ENCODE measurements at regions not wholly inside any gene's neighbourhood (a gene's known extent, or its start where the extent isn't known, plus 50 kb on each side); places are given as distances from the start of the nearest gene placed in this dataset.

DNA sequence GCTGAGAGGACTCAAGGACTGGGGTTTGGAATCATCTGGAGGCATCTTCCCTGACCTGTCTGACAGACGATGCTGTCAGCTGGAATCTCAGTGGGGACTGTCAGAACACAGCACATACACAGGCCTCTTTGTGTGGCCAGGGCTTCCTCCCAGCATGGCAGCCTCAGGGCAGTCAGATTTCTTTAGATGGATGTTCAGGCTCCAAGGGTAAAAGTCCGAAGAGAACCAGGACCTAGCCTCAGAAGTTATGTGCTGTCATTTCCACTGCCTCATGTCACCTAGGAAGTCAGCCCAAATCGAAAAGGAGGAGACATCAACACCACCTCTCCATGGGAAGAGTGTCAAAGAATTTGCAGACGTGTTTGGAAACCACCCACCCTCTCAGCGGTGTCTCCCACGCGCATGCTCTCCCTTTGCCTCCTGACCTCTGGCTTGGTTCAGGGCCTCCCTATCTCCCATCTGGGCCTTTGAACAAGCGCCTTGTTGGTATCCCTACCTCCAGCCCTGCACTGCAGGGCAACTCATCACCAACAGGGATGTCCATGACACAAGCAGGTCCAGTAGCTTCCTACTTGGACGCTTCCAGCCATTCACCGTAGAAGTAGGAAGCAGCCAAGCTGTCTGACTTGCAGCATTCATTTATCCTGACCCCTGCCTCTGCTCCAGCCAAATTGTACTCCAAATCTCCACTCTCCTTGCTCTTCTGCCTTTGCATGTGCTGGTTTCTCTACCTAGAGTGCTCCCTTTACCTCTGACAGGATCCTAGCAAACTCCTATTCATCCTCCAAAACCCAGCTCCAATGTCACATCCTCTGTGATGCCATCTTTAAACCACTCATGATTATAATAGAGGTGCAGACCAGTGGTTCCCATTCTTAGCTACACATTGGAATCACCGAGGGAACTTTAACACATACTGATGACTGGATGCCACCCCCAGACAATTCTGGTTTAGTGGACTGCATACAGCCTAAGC is 121.6 kb downstream of the OAT start:
- ChIA-PET CTCF (interaction anchor here (0.9 to 1.4 kb wide), 2 partner anchors 31 to 94 kb away, joined by 3 read pairs; no protein-coding TSS in a partner anchor), POLR2A (no interaction called here)
- no peak for DNase-seq
- H3K9me3 Mint-ChIP-seq (ENCODE audit: insufficient read depth), result peaks cover 10% of the 10 kb centered on the region
- H3K4me3 Mint-ChIP-seq, result no peak overlapping the region
- H3K36me3 Mint-ChIP-seq (ENCODE audit: low read depth), result no peaks in the 10 kb centered on the region
- ATAC-seq, result no peak
- H3K4me1 Mint-ChIP-seq (ENCODE audit: low read depth), result no peaks in the 10 kb centered on the region
- H3K27ac Mint-ChIP-seq, result no peak overlapping the region
- H3K27me3 Mint-ChIP-seq (ENCODE audit: low read depth), result no peaks in the 10 kb centered on the region

DNA sequence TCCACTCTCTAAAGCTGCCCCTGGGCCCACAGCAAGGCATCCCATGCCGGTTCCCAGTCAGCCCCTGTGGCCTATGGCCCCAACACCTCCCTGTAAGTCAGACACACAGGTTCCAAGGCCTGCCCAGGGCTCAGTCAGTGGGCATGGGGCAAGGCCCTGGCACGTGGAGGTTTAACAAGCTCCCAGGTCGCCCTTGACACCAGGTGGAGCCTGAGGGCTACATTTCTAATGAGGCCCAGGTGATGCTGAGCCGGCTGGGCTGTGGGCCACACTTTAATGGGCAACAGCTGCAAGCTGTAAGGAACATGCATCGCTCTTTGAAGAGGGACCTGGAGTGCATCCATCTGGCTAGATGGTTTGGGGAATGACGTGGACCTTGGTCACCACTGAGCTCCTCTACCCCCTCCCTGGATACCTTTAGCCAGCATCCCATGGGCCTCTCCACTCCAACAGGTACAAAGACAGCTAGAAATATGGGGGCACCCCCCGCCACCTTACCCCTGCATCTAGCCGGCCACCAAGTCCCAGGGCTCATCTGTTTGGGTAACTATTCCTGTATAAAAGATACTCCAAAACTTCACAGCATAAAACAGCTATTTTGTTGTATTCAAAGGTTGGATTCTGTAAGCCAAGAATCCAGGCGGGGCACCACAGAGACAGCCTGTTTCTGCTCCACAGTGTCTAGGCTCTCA is 122.5 kb downstream of the OAT start:
- Mint-ChIP-seq H3K36me3 (ENCODE audit: low read depth) (no peaks in the 10 kb centered on the region), H3K4me3 (no peak overlapping the region), H3K4me1 (ENCODE audit: low read depth) (no peaks in the 10 kb centered on the region), H3K9me3 (ENCODE audit: insufficient read depth) (peaks cover 10% of the 10 kb centered on the region), H3K27me3 (ENCODE audit: low read depth) (no peaks in the 10 kb centered on the region), H3K27ac (no peak overlapping the region)
- POLR2A ChIA-PET, result no interaction called here
- CTCF ChIA-PET, result interaction anchor here (1.1 to 1.4 kb wide), 2 partner anchors 92 to 94 kb away, joined by 3 to 6 read pairs; no protein-coding TSS in a partner anchor
- no peak for DNase-seq
- no peak for ATAC-seq

DNA sequence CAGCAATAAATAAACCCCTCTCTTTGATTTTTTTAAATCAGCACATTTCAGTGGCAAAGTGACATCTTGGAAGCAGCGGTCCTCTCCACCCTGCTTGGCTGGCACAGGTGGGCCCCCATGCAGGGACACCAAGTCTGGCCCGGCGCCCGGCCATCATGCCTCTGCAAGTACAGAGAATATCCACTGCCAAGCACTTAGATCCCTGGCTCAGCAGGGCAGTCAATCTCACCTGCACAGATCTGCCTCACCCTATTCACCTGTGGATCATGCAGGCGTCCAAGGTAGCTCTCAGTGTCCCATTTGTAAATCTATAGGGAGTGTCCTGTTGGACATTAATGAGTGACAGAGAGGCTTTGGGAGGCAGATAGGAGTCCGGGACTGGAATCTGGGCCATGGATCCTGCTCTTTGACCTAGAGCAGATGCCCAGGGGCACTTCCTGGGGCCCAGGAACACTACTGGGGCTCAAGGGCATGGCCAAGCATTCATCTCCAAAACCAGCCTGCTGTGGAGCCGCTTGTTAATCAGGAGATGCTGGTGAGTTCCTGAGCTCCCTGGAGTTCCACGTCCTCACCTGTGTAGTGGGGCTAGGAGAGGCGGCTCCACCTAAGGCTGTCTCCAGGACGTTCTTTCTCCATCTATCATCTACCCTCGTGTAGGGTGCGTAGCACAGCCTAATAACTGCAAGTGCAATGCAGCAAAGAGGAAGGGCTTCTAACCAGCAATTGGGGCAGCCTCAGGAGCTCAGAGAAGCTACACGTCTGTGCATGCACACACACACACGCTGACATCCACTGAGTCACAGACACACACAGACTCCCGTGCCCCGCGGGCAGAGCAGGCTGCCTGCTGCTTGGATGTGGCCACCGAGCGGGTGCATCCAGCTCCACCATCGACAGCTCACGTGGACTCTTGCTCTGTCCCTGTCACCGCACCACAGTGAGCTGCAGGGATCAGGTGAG is 123.6 kb downstream of the OAT start:
- no peak for ATAC-seq
- Mint-ChIP-seq H3K36me3 (ENCODE audit: low read depth) (no peaks in the 10 kb centered on the region), H3K27ac (no peak overlapping the region), H3K9me3 (ENCODE audit: insufficient read depth) (no peaks in the 10 kb centered on the region), H3K4me1 (ENCODE audit: low read depth) (peaks cover 4% of the 10 kb centered on the region), H3K4me3 (no peak overlapping the region), H3K27me3 (ENCODE audit: low read depth) (no peaks in the 10 kb centered on the region)
- ChIA-PET CTCF (interaction anchor here (1.1 kb wide), 1 partner anchor 94 kb away, joined by 6 read pairs; no protein-coding TSS in a partner anchor), POLR2A (interaction anchor here (0.6 kb wide), 1 partner anchor 19 kb away, joined by 3 read pairs; no protein-coding TSS in a partner anchor)
- no peak for DNase-seq

DNA sequence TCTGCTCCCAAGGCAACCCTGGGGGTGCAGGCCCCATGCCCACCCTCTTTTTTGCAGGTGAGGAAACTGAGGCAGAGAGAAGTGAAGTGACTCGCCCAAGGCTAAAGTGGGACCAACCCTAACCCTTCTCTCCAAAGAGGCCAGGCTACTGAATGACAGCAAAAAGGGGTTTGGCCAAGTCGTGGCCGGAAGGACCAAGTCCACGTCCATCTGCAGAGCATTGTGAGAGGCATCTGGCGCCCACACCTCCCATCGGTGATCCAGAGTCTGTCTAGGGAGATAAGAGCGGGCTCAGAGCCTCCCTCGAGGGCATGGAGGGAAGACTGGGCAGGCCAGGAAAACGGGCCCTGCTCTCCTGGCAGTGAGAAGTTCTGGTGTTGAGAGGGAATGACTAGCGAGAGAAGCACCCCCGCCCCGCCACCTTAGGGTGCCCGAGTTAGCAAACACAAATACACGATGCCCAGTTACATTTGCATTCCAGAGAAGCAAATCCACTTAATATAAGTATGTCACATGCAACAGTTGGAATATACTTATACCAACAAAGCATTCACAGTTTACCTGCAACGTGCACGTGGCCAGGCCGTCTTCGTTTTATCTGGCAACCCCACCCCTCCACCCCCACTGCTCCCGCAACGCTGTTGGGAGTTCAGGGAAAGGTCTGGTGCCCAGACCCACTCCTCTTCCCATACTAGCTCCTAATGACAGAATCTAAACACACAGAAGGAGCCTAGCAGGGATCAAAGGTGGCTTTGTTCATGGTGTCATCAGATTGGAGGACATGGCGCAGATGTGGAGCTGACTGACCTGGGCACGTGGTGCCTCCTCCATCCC is 124.9 kb downstream of the OAT start:
- ChIA-PET POLR2A (no interaction called here), CTCF (no interaction called here)
- H3K4me3 Mint-ChIP-seq, result no peak overlapping the region
- H3K36me3 Mint-ChIP-seq (ENCODE audit: low read depth), result no peaks in the 10 kb centered on the region
- H3K4me1 Mint-ChIP-seq (ENCODE audit: low read depth), result peaks cover 9% of the 10 kb centered on the region
- DNase-seq, result no peak
- no peaks in the 10 kb centered on the region for H3K27me3 Mint-ChIP-seq (ENCODE audit: low read depth)
- ATAC-seq, result no peak
- H3K27ac Mint-ChIP-seq, result no peak overlapping the region
- no peaks in the 10 kb centered on the region for H3K9me3 Mint-ChIP-seq (ENCODE audit: insufficient read depth)

DNA sequence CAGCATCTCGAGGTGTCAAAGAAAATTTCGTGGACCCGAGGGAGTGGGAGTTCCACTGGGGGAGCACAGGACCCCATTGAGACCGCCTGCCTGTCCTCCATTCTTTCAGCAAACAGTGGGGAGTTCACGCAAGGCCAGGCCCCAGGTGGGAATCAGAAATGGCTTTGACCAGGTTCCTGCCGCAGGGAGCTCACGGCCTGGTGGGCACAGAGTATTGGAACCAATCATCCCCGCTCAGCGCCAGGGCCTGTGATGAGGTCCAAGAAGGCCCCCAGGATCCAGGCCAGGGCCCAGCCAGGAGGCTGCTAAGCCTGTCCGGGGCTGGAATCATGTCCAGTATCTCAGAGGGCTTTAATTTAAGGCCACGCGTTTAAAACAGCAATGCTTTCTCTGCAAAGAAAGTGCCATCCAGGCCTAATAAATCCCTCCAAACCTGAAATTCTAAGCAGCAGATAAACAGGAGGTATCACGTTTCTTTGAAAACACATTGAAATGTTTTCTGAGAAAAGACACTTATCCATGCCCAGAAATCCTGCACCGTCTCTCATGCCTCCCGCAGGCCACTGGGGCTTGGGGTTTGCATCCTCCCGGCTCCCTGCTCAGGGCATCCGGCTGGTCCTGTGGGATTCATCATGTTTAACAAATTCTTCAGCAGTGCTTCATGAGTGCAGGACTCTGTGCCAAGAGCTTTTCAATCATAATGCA is 125.7 kb downstream of the OAT start:
- Mint-ChIP-seq H3K36me3 (ENCODE audit: low read depth) (no peaks in the 10 kb centered on the region), H3K27me3 (ENCODE audit: low read depth) (no peaks in the 10 kb centered on the region), H3K4me1 (ENCODE audit: low read depth) (peaks cover 9% of the 10 kb centered on the region), H3K27ac (no peak overlapping the region), H3K4me3 (no peak overlapping the region), H3K9me3 (ENCODE audit: insufficient read depth) (no peaks in the 10 kb centered on the region)
- ChIA-PET POLR2A (no interaction called here), CTCF (no interaction called here)
- DNase-seq, result no peak
- no peak for ATAC-seq

DNA sequence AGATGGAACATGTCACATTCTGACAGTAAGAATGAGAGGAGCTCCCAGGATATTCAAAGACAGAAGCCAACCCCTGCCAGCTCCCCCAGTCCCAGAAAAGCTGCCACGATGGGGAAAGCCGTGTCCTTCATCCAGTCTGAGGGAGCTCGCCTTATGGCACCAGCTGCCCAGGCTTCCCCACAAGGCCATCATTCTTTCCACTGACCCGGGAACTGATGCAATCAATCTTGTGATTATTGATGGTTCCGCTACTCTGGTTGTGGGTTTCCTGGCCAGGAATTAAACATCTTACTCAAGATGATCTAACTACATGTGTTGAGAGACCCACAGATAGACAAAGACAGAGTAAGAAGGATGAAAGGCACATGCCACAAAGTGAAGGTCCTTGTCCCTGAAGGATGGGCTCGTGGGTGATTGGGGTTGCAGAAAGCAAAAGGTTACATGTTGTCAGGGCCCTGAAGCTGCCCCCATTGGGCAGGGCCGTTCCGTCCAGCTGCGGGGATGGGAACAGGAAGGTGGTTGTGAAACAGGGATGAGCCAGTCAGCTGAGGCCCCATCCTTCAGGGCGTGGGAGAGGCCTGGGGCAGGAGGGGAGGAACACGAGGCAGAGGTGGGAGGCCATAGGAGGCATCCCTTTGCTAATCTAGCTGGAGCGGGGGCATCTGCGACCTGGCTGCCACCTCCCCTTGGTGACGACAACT is 127.6 kb downstream of the OAT start:
- Mint-ChIP-seq H3K9me3 (ENCODE audit: insufficient read depth) (no peaks in the 10 kb centered on the region), H3K4me3 (no peak overlapping the region), H3K4me1 (ENCODE audit: low read depth) (peaks cover 9% of the 10 kb centered on the region), H3K27ac (no peak overlapping the region), H3K27me3 (ENCODE audit: low read depth) (no peaks in the 10 kb centered on the region), H3K36me3 (ENCODE audit: low read depth) (no peaks in the 10 kb centered on the region)
- POLR2A ChIA-PET, result no interaction called here
- CTCF ChIA-PET, result interaction anchor here (2.6 kb wide), 1 partner anchor 98 kb away, joined by 9 read pairs; no protein-coding TSS in a partner anchor
- no peak for ATAC-seq
- no peak for DNase-seq

DNA sequence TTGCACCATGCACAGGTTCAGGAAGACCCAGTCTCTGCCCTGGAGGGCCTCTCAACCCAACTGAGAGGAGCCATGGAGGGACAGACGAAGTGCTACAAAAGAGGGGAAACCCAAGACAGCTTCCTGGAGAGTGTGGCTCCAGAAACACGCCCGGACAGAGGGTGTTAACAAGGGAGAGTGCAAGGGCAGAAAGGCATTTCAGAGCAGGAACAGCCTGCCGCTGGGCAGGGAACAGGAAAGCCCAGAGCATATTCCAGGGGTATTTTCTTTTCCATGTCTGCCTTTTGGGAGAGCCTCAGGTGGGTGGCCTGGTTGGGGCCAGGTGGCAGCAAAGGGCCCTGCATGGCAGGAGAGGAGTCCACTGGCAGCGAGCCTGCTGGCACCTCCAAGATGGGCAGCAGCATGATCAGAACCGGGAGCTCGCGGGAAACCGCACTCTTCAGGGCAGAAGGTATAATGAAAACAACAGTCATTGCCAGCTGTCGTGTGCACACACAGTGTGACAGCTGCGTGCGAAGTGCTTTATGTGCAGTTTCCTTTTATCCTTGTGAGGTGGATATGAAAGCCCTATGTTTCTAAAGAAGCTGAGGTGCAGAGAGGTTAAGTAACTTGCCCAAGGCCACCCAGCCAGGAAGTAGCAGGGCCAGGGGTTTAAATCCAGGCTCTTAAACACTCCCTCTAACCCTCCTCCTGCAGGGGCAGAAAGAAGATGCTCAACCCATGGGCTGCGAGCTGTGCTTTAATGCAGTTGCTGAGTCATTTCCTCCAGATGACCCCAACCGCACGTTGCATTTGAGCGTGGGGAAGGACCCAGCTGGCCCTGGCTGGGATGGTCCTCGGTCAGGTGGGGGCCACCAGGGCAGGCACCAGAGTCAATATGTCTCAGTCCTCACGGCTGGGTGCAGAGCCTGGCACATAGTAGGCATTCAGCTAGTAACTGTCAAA is 128.6 kb downstream of the OAT start:
- Mint-ChIP-seq H3K9me3 (ENCODE audit: insufficient read depth) (no peaks in the 10 kb centered on the region), H3K27ac (no peak overlapping the region), H3K36me3 (ENCODE audit: low read depth) (no peaks in the 10 kb centered on the region), H3K4me1 (ENCODE audit: low read depth) (peaks cover 12% of the 10 kb centered on the region), H3K4me3 (no peak overlapping the region), H3K27me3 (ENCODE audit: low read depth) (no peaks in the 10 kb centered on the region)
- ChIA-PET CTCF (interaction anchor here (2.6 kb wide), 1 partner anchor 99 kb away, joined by 9 read pairs; no protein-coding TSS in a partner anchor), POLR2A (no interaction called here)
- ATAC-seq (peak; percentile 65), DNase-seq (peak; percentile 26)

DNA sequence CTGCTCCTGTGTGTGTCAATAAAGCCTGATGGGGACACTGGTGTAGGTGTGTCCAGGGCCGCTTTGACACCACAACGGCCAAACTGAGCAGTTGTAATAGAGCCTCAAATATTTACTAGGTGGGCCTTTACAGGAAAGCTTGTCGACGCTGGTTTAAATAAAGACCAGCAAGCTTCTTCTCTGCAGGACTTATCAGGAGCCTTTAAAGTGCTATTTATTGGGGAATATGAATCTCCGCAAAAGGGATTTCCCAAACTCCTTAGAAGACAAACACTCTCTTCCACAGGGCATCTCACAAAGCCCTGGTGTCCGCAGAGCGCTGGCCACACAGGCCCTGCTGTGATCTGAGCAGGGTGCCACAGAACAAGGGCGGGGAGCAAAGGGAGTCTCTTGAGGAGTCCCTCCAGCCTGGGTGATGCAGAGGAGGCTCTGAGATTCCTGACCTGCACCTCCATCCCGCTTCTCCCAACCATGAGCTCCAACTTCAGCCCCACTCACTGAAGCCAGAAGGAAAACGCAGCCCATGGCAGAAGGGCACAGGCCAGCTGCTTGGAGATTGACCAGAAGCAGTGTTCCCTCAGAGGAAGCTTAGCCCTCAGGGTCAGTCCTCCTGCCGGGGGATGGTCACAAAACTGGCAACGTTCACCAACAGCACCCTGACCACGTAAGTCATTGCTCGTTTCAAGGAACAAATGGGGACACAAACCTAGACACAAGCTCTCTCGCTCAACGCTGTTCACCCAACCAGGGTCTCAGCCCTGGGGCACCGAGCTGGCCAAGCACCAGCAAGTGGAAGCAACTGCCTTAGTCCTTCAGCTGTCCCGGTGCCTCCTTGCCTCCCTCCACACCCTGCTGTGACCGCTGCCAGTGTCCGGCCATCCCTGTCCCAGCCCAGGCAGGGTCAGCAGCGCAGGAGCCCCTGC is 129.5 kb downstream of the OAT start:
- Mint-ChIP-seq H3K4me1 (ENCODE audit: low read depth) (peaks cover 12% of the 10 kb centered on the region), H3K4me3 (no peak overlapping the region), H3K27me3 (ENCODE audit: low read depth) (no peaks in the 10 kb centered on the region), H3K36me3 (ENCODE audit: low read depth) (no peaks in the 10 kb centered on the region), H3K9me3 (ENCODE audit: insufficient read depth) (no peaks in the 10 kb centered on the region), H3K27ac (no peak overlapping the region)
- ChIA-PET POLR2A (no interaction called here), CTCF (no interaction called here)
- ATAC-seq, result no peak
- no peak for DNase-seq

DNA sequence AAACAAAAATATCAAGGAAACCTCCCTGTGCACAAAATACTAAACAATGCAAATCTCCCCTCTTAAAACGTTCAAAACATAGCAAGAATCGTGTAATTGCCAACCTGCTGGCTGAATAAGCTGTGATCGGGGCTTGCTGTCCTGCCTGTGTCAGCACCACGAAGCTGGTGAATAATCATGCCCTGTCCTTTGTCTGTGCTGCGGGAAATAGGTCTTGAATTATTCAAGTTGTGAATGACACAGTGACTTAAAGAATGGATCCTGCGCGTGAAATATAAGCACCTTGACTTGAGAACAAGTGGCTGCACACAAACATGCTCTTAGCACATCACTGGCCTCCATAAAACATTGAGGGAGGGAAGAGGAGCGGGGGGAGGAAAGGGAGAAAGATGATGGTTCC is 130.2 kb downstream of the OAT start:
- no peak for ATAC-seq
- POLR2A ChIA-PET, result no interaction called here
- Mint-ChIP-seq H3K36me3 (ENCODE audit: low read depth) (no peaks in the 10 kb centered on the region), H3K27me3 (ENCODE audit: low read depth) (no peaks in the 10 kb centered on the region), H3K27ac (no peak overlapping the region), H3K4me1 (ENCODE audit: low read depth) (peaks cover 12% of the 10 kb centered on the region), H3K9me3 (ENCODE audit: insufficient read depth) (no peaks in the 10 kb centered on the region), H3K4me3 (no peak overlapping the region)
- CTCF ChIA-PET, result no interaction called here
- no peak for DNase-seq

All from activated CD8-positive, alpha-beta T cell treated with anti-CD3 and anti-CD28 coated beads, Interleukin-2, amount 10 ng/mL, durations not matched to agents 7 days and 5 days (primary cell).